GM12873 (cell line): ENCODE measurements at regions not wholly inside any gene's neighbourhood (a gene's known extent, or its start where the extent isn't known, plus 50 kb on each side); places are given as distances from the start of the nearest gene placed in this dataset.

Experiments used
- CTCF ChIP-seq: IDR thresholded peaks from 2 replicates; pipeline ENCODE4 v1.5.1; 2012; ENCODE audit warnings: low read depth, mild to moderate bottlenecking, moderate library complexity, low read length, control low read depth; ENCODE audit not compliant: insufficient read depth; ENCODE audit errors: missing control alignments

- TF ChIP-seq CTCF = no peak
These were observed 608.2 kb downstream of the EPHA4 start for GRCh38 chr2:220963930-220964329.

- TF ChIP-seq CTCF = no peak
These were observed 605.5 kb downstream of the EPHA4 start for GRCh38 chr2:220966636-220967035.

- TF ChIP-seq CTCF = no peak
These were observed 602.8 kb downstream of the EPHA4 start for GRCh38 chr2:220969348-220969747.

GRCh38 chr2:220980966-220981675 is 591.0 kb downstream of the EPHA4 start:
- no peak for TF ChIP-seq CTCF

- TF ChIP-seq CTCF = no peak
These were observed 590.2 kb downstream of the EPHA4 start for GRCh38 chr2:220981926-220982325.

GRCh38 chr2:220985561-220985960 is 586.5 kb downstream of the EPHA4 start:
- no peak for TF ChIP-seq CTCF

- TF ChIP-seq CTCF = no peak
These were observed 584.3 kb downstream of the EPHA4 start for GRCh38 chr2:220987839-220988238.

- TF ChIP-seq CTCF = no peak
These were observed 580.1 kb downstream of the EPHA4 start for GRCh38 chr2:220991972-220992371.
